NOMO-1 (cell line): ENCODE measurements at regions not wholly inside any gene's neighbourhood (a gene's known extent, or its start where the extent isn't known, plus 50 kb on each side); places are given as distances from the start of the nearest gene placed in this dataset.
A peak's percentile ranks its signal among the peaks of the same experiment; 100 is the strongest.

Experiments
- DNase-seq, 2 experiments: peaks; one replicate each; lab custom pipeline; 2025; ENCODE audit not compliant: unreplicated experiment in 2 of 2; lab: John Stamatoyannopoulos, UW

- no peak for DNase-seq
These were observed 214.1 kb downstream of the BCOR start for GRCh38 chrX:39883666-39884065.

GRCh38 chrX:39886282-39886681 is 211.5 kb downstream of the BCOR start:
- no peak for DNase-seq

GRCh38 chrX:39888730-39889129 is 209.0 kb downstream of the BCOR start:
- DNase-seq, result no peak

- no peak for DNase-seq
These were observed 208.1 kb downstream of the BCOR start for GRCh38 chrX:39889704-39890103.

- no peak for DNase-seq
These were observed 207.0 kb downstream of the BCOR start for GRCh38 chrX:39890807-39891206.

GRCh38 chrX:39891781-39892180 is 206.0 kb downstream of the BCOR start:
- peak; percentile 75 to 83 for DNase-seq

- no peak for DNase-seq
These were observed 204.1 kb downstream of the BCOR start for GRCh38 chrX:39893417-39894338.

- no peak for DNase-seq
These were observed 203.1 kb downstream of the BCOR start for GRCh38 chrX:39894683-39895082.

GRCh38 chrX:39895218-39896110 is 202.3 kb downstream of the BCOR start:
- no peak for DNase-seq

- DNase-seq, result no peak
These were observed 200.6 kb downstream of the BCOR start for GRCh38 chrX:39896951-39897740.

- DNase-seq, result peak in 1 of 2 experiments; percentile 5
These were observed 200.0 kb downstream of the BCOR start for GRCh38 chrX:39897741-39898097.

- no peak for DNase-seq
These were observed 199.6 kb downstream of the BCOR start for GRCh38 chrX:39898147-39898546.

GRCh38 chrX:39899059-39899458 is 198.7 kb downstream of the BCOR start:
- no peak for DNase-seq

- no peak for DNase-seq
These were observed 197.6 kb downstream of the BCOR start for GRCh38 chrX:39899856-39900776.

GRCh38 chrX:39900777-39901170 is 197.0 kb downstream of the BCOR start:
- no peak for DNase-seq

- DNase-seq, result no peak
These were observed 194.4 kb downstream of the BCOR start for GRCh38 chrX:39903343-39903742.

- DNase-seq, result no peak
These were observed 193.8 kb downstream of the BCOR start for GRCh38 chrX:39903937-39904336.

GRCh38 chrX:39904816-39905537 is 192.8 kb downstream of the BCOR start:
- DNase-seq, result no peak

- DNase-seq, result peak in 1 of 2 experiments; percentile 77
These were observed 192.2 kb downstream of the BCOR start for GRCh38 chrX:39905538-39905891.
